Cardiac muscle cell (in vitro differentiated cells and primary cell): ENCODE measurements at regions not wholly inside any gene's neighbourhood (a gene's known extent, or its start where the extent isn't known, plus 50 kb on each side); places are given as distances from the start of the nearest gene placed in this dataset.

Source experiments
- DNase-seq, 2 donors: peaks; one replicate each; pipeline versions ENCODE4 v3.0.0 to v3.0.0-alpha.2; 2010 to 2017; ENCODE audit warnings: low read depth in 1 of 2, low spot score in 1 of 2
- H3K27ac ChIP-seq: fragments of 200-600 bp; sonication (generic); 2 replicates; pipeline ENCODE4 v1.5.1; 2016
- H3K27me3 ChIP-seq: fragments of 200-600 bp; sonication (generic); 2 replicates; pipeline ENCODE4 v1.6.0; 2016; ENCODE audit warnings: control low read depth
- H3K36me3 ChIP-seq: fragments of 200-600 bp; sonication (generic); 2 replicates; pipeline ENCODE4 v1.5.1; 2016; ENCODE audit warnings: control low read depth
- H3K4me1 ChIP-seq: fragments of 200-600 bp; sonication (generic); 2 replicates; pipeline ENCODE4 v1.8.1; 2017; ENCODE audit warnings: low read depth, mild to moderate bottlenecking, mixed run types
- H3K4me3 ChIP-seq: fragments of 200-600 bp; sonication (generic); 2 replicates; pipeline ENCODE4 v1.5.1; 2016; ENCODE audit warnings: mild to moderate bottlenecking
- H3K9me3 ChIP-seq: fragments of 200-600 bp; sonication (generic); 2 replicates; pipeline ENCODE4 v1.5.1; 2017; ENCODE audit warnings: low read depth, mild to moderate bottlenecking, control low read depth
- CTCF ChIP-seq: IDR thresholded peaks from 2 replicates; pipeline ENCODE4 v1.5.1; 2012; ENCODE audit warnings: low read depth, mild to moderate bottlenecking, low read length

- no peaks in the 10 kb centered on the region for H3K27me3 ChIP-seq
- H3K4me3 ChIP-seq, result no peak overlapping the region
- H3K9me3 ChIP-seq, result no peaks in the 10 kb centered on the region
- H3K27ac ChIP-seq, result no peak overlapping the region
- no peak for DNase-seq
- no peak for TF ChIP-seq CTCF
- H3K4me1 ChIP-seq, result peaks cover 12% of the 10 kb centered on the region
- H3K36me3 ChIP-seq, result no peaks in the 10 kb centered on the region
These were observed 62.9 kb upstream of the TMEM72 start for GRCh38 chr10:44848211-44848610.

GRCh38 chr10:44849936-44850335, 61.2 kb upstream of the TMEM72 start:
- Histone ChIP-seq H3K27ac (no peak overlapping the region), H3K27me3 (no peaks in the 10 kb centered on the region), H3K9me3 (no peaks in the 10 kb centered on the region), H3K36me3 (no peaks in the 10 kb centered on the region), H3K4me1 (peaks cover 4% of the 10 kb centered on the region), H3K4me3 (no peak overlapping the region)
- DNase-seq, result no peak
- no peak for TF ChIP-seq CTCF

- no peak overlapping the region for H3K27ac ChIP-seq
- no peaks in the 10 kb centered on the region for H3K4me1 ChIP-seq
- no peaks in the 10 kb centered on the region for H3K27me3 ChIP-seq
- TF ChIP-seq CTCF, result no peak
- H3K36me3 ChIP-seq, result no peaks in the 10 kb centered on the region
- H3K9me3 ChIP-seq, result no peaks in the 10 kb centered on the region
- no peak for DNase-seq
- H3K4me3 ChIP-seq, result no peak overlapping the region
These were observed 60.7 kb upstream of the TMEM72 start for GRCh38 chr10:44850356-44850934.

GRCh38 chr10:44851413-44851812, 59.7 kb upstream of the TMEM72 start:
- Histone ChIP-seq H3K36me3 (no peaks in the 10 kb centered on the region), H3K4me1 (no peaks in the 10 kb centered on the region), H3K27me3 (no peaks in the 10 kb centered on the region), H3K9me3 (no peaks in the 10 kb centered on the region), H3K27ac (no peak overlapping the region), H3K4me3 (no peak overlapping the region)
- TF ChIP-seq CTCF, result no peak
- DNase-seq, result no peak

GRCh38 chr10:44851881-44852280, 59.3 kb upstream of the TMEM72 start:
- Histone ChIP-seq H3K27me3 (no peaks in the 10 kb centered on the region), H3K27ac (no peak overlapping the region), H3K4me3 (no peak overlapping the region), H3K9me3 (no peaks in the 10 kb centered on the region), H3K36me3 (no peaks in the 10 kb centered on the region), H3K4me1 (no peaks in the 10 kb centered on the region)
- DNase-seq, result no peak
- no peak for TF ChIP-seq CTCF
